ENCODE measurements at regions not wholly inside any gene's neighbourhood (a gene's known extent, or its start where the extent isn't known, plus 50 kb on each side); places are given as distances from the start of the nearest gene placed in this dataset.

DNA sequence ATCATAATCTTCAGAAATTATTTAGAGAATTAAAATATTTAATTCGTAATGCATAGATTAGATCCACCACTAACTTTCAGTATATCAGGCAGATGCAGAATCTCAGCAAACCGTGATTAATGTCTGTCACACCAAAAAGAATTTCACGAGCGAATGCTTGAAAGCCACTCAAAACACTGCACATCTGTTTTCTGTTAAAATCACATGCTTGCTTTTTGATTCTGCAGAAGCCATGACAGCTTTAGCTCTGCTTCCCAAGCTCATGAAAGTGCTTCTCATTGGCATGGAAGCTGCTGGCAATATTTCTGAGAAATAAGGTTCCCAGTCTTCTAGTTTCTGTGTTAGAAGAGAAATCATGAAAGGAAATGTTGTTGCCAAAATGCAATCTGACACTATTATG is 837.8 kb upstream of the LRRN3 start:
- H3K4me1 ChIP-seq (ENCODE audit: control insufficient read depth in 1 of 2, insufficient read depth in 2 of 2, low read length in 2 of 2), result no peaks in the 10 kb centered on the region
- H3K27me3 Mint-ChIP-seq (ENCODE audit: low read depth in 3 of 3), result peaks cover 0 to 2% (median 0%) of the 10 kb centered on the region in 3 donors
- H3K4me2 ChIP-seq (replicated peaks; ENCODE audit: extremely low read depth, low read length, poor library complexity, severe bottlenecking), result no peak overlapping the region
- H3K79me2 ChIP-seq (ENCODE audit: insufficient read depth, low read length), result no peaks in the 10 kb centered on the region
- H2AFZ ChIP-seq (ENCODE audit: insufficient read depth, low read depth, low read length, poor library complexity, severe bottlenecking), result no peak overlapping the region
- no peak overlapping the region for H3K9ac ChIP-seq (ENCODE audit: insufficient read depth, low read length, poor library complexity, severe bottlenecking)
- TF ChIP-seq, protein P1, sequence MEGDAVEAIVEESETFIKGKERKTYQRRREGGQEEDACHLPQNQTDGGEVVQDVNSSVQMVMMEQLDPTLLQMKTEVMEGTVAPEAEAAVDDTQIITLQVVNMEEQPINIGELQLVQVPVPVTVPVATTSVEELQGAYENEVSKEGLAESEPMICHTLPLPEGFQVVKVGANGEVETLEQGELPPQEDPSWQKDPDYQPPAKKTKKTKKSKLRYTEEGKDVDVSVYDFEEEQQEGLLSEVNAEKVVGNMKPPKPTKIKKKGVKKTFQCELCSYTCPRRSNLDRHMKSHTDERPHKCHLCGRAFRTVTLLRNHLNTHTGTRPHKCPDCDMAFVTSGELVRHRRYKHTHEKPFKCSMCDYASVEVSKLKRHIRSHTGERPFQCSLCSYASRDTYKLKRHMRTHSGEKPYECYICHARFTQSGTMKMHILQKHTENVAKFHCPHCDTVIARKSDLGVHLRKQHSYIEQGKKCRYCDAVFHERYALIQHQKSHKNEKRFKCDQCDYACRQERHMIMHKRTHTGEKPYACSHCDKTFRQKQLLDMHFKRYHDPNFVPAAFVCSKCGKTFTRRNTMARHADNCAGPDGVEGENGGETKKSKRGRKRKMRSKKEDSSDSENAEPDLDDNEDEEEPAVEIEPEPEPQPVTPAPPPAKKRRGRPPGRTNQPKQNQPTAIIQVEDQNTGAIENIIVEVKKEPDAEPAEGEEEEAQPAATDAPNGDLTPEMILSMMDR (IDR thresholded peaks at IDR 0.05), result no peak
- H4K20me1 ChIP-seq (ENCODE audit: insufficient read depth, low read length), result no peaks in the 10 kb centered on the region
- intact Hi-C loops (cut with micrococcal nuclease), result no loop called here
- H3K36me3 Mint-ChIP-seq, result no peaks in the 10 kb centered on the region
- 93% methylated on average over 3 of the region's 4 CpGs for WGBS (ENCODE audit: insufficient coverage)
- no peaks in the 10 kb centered on the region for H3K4me1 Mint-ChIP-seq
- DNase-seq, result no peak
- no peaks in the 10 kb centered on the region for H3K27me3 ChIP-seq (ENCODE audit: control insufficient read depth in 2 of 2, insufficient read depth in 2 of 2, low read length in 2 of 2)
- peaks cover 4% of the 10 kb centered on the region in 2 donors for H3K9me3 ChIP-seq (replicated peaks in 1 of 2; ENCODE audit: control insufficient read depth in 1 of 2, insufficient read depth in 1 of 2, low read length in 2 of 2)
- H3K27ac ChIP-seq (ENCODE audit: low read depth in 1 of 2, low read length in 2 of 2), result no peak overlapping the region
- no peaks in the 10 kb centered on the region for H3K36me3 ChIP-seq (replicated peaks in 1 of 2; ENCODE audit: control insufficient read depth in 1 of 2, insufficient read depth in 2 of 2, low read length in 2 of 2)
- H3K4me3 ChIP-seq (replicated peaks in 1 of 3; ENCODE audit: low read depth in 2 of 3, low read length in 3 of 3), result no peak overlapping the region
- no peak overlapping the region for H3K27ac Mint-ChIP-seq
- H3K4me3 Mint-ChIP-seq, result no peak overlapping the region
- H3K9me3 Mint-ChIP-seq, result peaks cover 0 to 6% (median 3%) of the 10 kb centered on the region in 7 donors

DNA sequence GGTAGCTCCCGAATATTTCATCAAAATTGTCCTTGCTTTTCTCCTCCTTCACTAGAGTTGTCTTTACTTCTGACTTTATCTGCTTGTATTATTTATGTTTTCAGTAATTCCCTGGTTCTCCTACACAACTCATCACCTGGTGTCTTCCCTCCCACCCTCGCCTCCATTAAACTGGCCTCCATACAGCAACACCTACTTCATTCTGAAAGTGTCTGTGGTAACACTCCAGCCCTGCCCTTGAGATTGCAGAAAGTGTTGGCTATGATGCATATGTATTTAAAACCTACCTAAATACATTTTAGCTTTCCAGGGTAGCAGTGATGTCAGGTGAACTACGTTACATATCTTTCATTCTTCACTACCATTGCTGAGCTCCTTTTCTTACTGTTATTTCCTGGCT is 833.3 kb upstream of the LRRN3 start:
- no peaks in the 10 kb centered on the region for H3K36me3 Mint-ChIP-seq
- no peak overlapping the region for H2AFZ ChIP-seq (ENCODE audit: insufficient read depth, low read depth, low read length, poor library complexity, severe bottlenecking)
- H3K27me3 ChIP-seq (ENCODE audit: control insufficient read depth in 2 of 2, insufficient read depth in 2 of 2, low read length in 2 of 2), result no peaks in the 10 kb centered on the region
- TF ChIP-seq, protein P1 (IDR thresholded peaks at IDR 0.05), result no peak
- intact Hi-C loops (cut with micrococcal nuclease), result no loop called here
- no peak overlapping the region for H3K4me2 ChIP-seq (replicated peaks; ENCODE audit: extremely low read depth, low read length, poor library complexity, severe bottlenecking)
- no peak for DNase-seq
- no peaks in the 10 kb centered on the region for H3K79me2 ChIP-seq (ENCODE audit: insufficient read depth, low read length)
- no peaks in the 10 kb centered on the region for H3K4me1 ChIP-seq (ENCODE audit: control insufficient read depth in 1 of 2, insufficient read depth in 2 of 2, low read length in 2 of 2)
- no peak overlapping the region for H3K27ac Mint-ChIP-seq
- no peak overlapping the region for H3K4me3 ChIP-seq (replicated peaks in 1 of 3; ENCODE audit: low read depth in 2 of 3, low read length in 3 of 3)
- WGBS (ENCODE audit: insufficient coverage), result 80% methylated on average over 1 of the region's 3 CpGs
- H3K27ac ChIP-seq (ENCODE audit: low read depth in 1 of 2, low read length in 2 of 2), result no peak overlapping the region
- H3K27me3 Mint-ChIP-seq (ENCODE audit: low read depth in 3 of 3), result peaks cover 0 to 2% (median 0%) of the 10 kb centered on the region in 3 donors
- H3K4me1 Mint-ChIP-seq, result no peaks in the 10 kb centered on the region
- peaks cover 0 to 6% (median 3%) of the 10 kb centered on the region in 7 donors for H3K9me3 Mint-ChIP-seq
- no peaks in the 10 kb centered on the region for H4K20me1 ChIP-seq (ENCODE audit: insufficient read depth, low read length)
- H3K9ac ChIP-seq (ENCODE audit: insufficient read depth, low read length, poor library complexity, severe bottlenecking), result no peak overlapping the region
- H3K36me3 ChIP-seq (replicated peaks in 1 of 2; ENCODE audit: control insufficient read depth in 1 of 2, insufficient read depth in 2 of 2, low read length in 2 of 2), result no peaks in the 10 kb centered on the region
- no peak overlapping the region for H3K4me3 Mint-ChIP-seq
- H3K9me3 ChIP-seq (replicated peaks in 1 of 2; ENCODE audit: control insufficient read depth in 1 of 2, insufficient read depth in 1 of 2, low read length in 2 of 2), result peaks cover 4% of the 10 kb centered on the region in 2 donors
